Stomach (tissue), 8 donors: ENCODE measurements at regions not wholly inside any gene's neighbourhood (a gene's known extent, or its start where the extent isn't known, plus 50 kb on each side); places are given as distances from the start of the nearest gene placed in this dataset.

Experiments
- DNase-seq, 2 donors: peaks; one replicate each; pipeline versions ENCODE4 v3.0.0 to v3.0.0-alpha.2; 2013 to 2019
- H3K27ac ChIP-seq, 5 donors: fragments of 200-600 bp in 4 of 5; sonication (generic) in 4 of 5; one replicate each; pipeline ENCODE4 v1.5.1; 2013 to 2019; ENCODE audit warnings: mild to moderate bottlenecking in 1 of 5, moderate library complexity in 1 of 5
- H3K27me3 ChIP-seq, 3 donors: fragments of 200-600 bp; sonication (generic); one replicate each; pipeline ENCODE4 v1.5.1; 2017 to 2019; ENCODE audit warnings: mixed run types in 1 of 3
- H3K36me3 ChIP-seq, 4 donors: fragments of 200-600 bp; sonication (generic); 1 replicate in 3 of 4; 2 replicates in 1 of 4; pipeline ENCODE4 v1.5.1; 2016 to 2019
- H3K4me1 ChIP-seq, 4 donors: fragments of 200-600 bp; sonication (generic); one replicate each; pipeline ENCODE4 v1.5.1; 2016 to 2019
- H3K4me3 ChIP-seq, 4 donors: fragments of 200-600 bp; sonication (generic) in 3 of 4; one replicate each; pipeline ENCODE4 v1.5.1; 2016 to 2019; ENCODE audit warnings: mild to moderate bottlenecking in 1 of 4
- H3K9me3 ChIP-seq, 4 donors: fragments of 200-600 bp; sonication (generic); one replicate each; pipeline ENCODE4 v1.5.1; 2016 to 2019
- EP300 ChIP-seq: sonication (generic); formaldehyde crosslinking; IDR thresholded peaks from one replicate; pipeline ENCODE4 v1.6.1; 2017; ENCODE audit warnings: antibody characterized with exemption
- POLR2A ChIP-seq, 4 donors: fragments of 450-650 bp; IDR thresholded peaks; one replicate each; pipeline ENCODE4 v1.6.1; 2016; ENCODE audit warnings: antibody characterized with exemption in 4 of 4, control low read depth in 2 of 4, mild to moderate bottlenecking in 1 of 4, moderate library complexity in 1 of 4
- POLR2AphosphoS5 ChIP-seq, 3 donors: sonication (generic); formaldehyde crosslinking; IDR thresholded peaks; one replicate each; pipeline ENCODE4 v1.6.1; 2016; ENCODE audit warnings: antibody characterized with exemption in 3 of 3
- WGBS, 5 donors: extraction: QIAGEN DNeasy Blood & Tissue Kit in 3 of 5; methylation state at CpG; one replicate each; pipeline versions ENCODE4 v1.1.5 to v1.1.7; 2013 to 2018; 5-methylcytosine and 5-hydroxymethylcytosine counted together
- intact Hi-C: fragments of 100-400 bp; cut with DNase I; formaldehyde crosslinking; loops from one replicate; pipeline ENCODE4 v1.15.1; 2023; ENCODE audit warnings: low total_unique reads
- TF ChIP-seq, protein P1 (sequence below), 7 experiments: fragments of 450-650 bp in 4 of 7; fragments of 200-600 bp in 3 of 7; sonication (generic) in 3 of 7; IDR thresholded peaks; one replicate each; pipeline ENCODE4 v1.5.1; 2016 to 2019; ENCODE audit warnings: antibody characterized with exemption in 7 of 7, control low read depth in 2 of 7, mild to moderate bottlenecking in 1 of 7
- donor health status: healthy with polysubstance abuse.
- donor health status: Bipolar disorder and iron deficiency.
- donor health status: healthy.

DNA sequence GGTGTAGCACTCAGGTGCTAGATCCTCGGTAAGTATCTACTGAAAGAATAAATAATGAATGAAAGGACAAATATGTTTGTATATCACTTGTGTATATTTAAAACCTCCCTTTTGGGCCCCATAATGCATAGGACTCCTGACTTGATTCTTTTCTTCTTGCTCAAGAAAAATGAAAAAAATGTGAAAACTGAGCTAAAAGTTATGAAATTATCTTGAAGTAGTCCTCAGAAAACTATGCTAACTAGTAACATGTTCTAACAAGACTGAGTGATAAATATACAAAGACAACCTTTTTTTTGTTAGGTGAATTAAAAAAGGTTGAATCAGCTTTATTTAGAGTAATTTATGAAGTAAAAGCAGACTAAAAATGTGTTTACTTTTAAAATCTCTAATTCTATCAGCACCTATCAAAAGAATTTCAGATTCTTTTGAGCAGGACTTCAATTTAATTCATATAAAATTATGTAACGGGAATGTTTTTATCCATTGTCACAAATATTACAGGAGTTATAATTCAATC, 247.8 kb upstream of the JAG1 start:
- no peak for DNase-seq
- intact Hi-C loops = no loop called here
- H3K36me3 ChIP-seq = no peaks in the 10 kb centered on the region
- TF ChIP-seq EP300 = no peak
- no peak for TF ChIP-seq POLR2AphosphoS5 (IDR thresholded peaks at IDR 0.05)
- TF ChIP-seq, protein P1, sequence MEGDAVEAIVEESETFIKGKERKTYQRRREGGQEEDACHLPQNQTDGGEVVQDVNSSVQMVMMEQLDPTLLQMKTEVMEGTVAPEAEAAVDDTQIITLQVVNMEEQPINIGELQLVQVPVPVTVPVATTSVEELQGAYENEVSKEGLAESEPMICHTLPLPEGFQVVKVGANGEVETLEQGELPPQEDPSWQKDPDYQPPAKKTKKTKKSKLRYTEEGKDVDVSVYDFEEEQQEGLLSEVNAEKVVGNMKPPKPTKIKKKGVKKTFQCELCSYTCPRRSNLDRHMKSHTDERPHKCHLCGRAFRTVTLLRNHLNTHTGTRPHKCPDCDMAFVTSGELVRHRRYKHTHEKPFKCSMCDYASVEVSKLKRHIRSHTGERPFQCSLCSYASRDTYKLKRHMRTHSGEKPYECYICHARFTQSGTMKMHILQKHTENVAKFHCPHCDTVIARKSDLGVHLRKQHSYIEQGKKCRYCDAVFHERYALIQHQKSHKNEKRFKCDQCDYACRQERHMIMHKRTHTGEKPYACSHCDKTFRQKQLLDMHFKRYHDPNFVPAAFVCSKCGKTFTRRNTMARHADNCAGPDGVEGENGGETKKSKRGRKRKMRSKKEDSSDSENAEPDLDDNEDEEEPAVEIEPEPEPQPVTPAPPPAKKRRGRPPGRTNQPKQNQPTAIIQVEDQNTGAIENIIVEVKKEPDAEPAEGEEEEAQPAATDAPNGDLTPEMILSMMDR (IDR thresholded peaks at IDR 0.05) = no peak
- no peak for TF ChIP-seq POLR2A (IDR thresholded peaks at IDR 0.05)
- H3K27me3 ChIP-seq = no peaks in the 10 kb centered on the region
- H3K9me3 ChIP-seq = no peaks in the 10 kb centered on the region
- WGBS, 5 donors = 80 to 92% (median 88%) methylated on average over 2 of the region's 2 CpGs
- no peak overlapping the region for H3K27ac ChIP-seq
- H3K4me1 ChIP-seq = peaks cover 0 to 5% (median 0%) of the 10 kb centered on the region in 4 donors
- H3K4me3 ChIP-seq = no peak overlapping the region

DNA sequence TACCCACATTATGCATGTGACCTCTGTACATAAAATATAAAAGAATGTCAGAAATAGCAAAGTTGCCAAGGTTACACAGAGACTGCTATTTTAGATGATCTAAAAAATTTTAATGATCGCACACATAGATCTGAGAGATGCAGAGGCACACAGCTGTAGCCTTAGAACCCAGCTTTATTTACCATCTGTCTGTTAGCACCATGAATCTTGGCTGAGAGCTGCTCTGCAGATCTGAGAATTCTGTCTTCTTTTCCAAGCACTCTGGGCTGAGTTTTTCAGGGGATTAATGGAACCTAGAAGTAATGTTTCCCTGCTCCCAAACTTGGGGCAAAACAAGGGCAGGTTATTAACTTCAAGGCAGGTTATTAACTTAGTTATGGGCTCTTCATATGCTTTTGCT, 248.7 kb upstream of the JAG1 start:
- Histone ChIP-seq H3K27ac (peak overlapping the region in 1 of 5 donors; percentile 23), H3K36me3 (no peaks in the 10 kb centered on the region)
- intact Hi-C loops = no loop called here

DNA sequence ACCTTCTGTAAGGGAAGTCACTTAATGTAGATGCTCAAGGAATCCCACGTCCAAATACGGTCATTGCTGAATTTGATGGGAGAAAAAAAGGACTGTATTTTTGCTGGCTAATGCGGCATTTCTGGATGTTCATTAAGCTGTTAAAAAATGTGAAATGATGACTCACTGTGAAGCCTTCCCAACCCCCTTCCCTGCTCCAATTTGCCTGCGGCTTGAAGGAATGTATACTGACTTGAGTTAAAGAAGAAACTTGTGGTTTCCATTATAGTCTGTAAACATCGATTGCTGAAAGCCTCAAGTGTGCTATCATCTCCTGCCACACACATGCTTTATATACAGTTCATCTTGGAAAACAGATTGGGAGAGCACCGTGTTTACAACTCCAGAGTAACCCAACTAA, 249.1 kb upstream of the JAG1 start:
- Histone ChIP-seq H3K9me3 (no peaks in the 10 kb centered on the region), H3K36me3 (no peaks in the 10 kb centered on the region), H3K4me1 (peaks cover 0 to 5% (median 0%) of the 10 kb centered on the region in 4 donors), H3K27ac (peak overlapping the region in 2 of 5 donors; percentile 23 to 26), H3K27me3 (no peaks in the 10 kb centered on the region), H3K4me3 (no peak overlapping the region)
- peak in 1 of 2 donors; percentile 71 for DNase-seq
- WGBS, 5 donors = 56 to 63% (median 60%) methylated on average over 6 of the region's 6 CpGs
- intact Hi-C loops = no loop called here
- no peak for TF ChIP-seq POLR2AphosphoS5 (IDR thresholded peaks at IDR 0.05)

More for the DNA sequence above, 248.7 kb upstream of the JAG1 start:
- Histone ChIP-seq H3K4me1 (peaks cover 0 to 5% (median 0%) of the 10 kb centered on the region in 4 donors), H3K4me3 (no peak overlapping the region), H3K27me3 (no peaks in the 10 kb centered on the region), H3K9me3 (no peaks in the 10 kb centered on the region)
- WGBS, 5 donors = 61 to 85% (median 75%) methylated on average over 1 of the region's 1 CpG
- TF ChIP-seq, protein P1 (IDR thresholded peaks at IDR 0.05) = no peak
- TF ChIP-seq POLR2AphosphoS5 (IDR thresholded peaks at IDR 0.05) (no peak), POLR2A (IDR thresholded peaks at IDR 0.05) (no peak), EP300 (no peak)
- DNase-seq = peak in 1 of 2 donors; percentile 37

DNA sequence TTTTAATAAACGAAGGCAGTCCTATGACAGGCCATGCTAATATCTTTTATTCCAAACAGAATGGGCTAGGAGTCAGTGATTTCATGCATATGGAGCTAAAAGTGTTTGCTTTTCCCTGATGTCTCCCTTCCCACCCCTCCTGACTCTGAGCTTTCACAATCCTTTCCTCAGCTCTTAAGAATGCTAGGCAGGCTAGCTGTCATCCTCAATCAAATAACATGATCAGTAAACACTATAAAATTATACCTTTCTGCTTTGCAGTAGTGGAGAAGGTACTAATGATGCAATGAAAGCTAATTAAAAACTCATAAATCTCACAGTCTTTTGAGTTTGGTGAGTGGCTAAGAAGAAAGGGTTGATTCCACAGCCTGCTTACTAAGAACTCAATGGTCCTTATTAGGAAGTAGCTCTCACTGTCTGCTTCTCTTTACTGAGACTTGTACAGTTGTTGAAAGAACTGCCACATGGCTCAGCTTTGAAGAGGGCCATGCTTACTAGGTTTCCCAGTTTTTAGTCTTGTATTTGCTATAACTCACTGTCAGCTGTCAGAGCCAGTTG, 250.9 kb upstream of the JAG1 start:
- intact Hi-C loops = no loop called here
- H3K36me3 ChIP-seq = no peaks in the 10 kb centered on the region
- no peaks in the 10 kb centered on the region for H3K9me3 ChIP-seq
- H3K4me1 ChIP-seq = peaks cover 0 to 11% (median 0%) of the 10 kb centered on the region in 4 donors
- H3K4me3 ChIP-seq = no peak overlapping the region
- no peak for DNase-seq
- no peaks in the 10 kb centered on the region for H3K27me3 ChIP-seq
- TF ChIP-seq, protein P1 (IDR thresholded peaks at IDR 0.05) = no peak
- TF ChIP-seq EP300 (no peak), POLR2A (IDR thresholded peaks at IDR 0.05) (no peak), POLR2AphosphoS5 (IDR thresholded peaks at IDR 0.05) (no peak)
- WGBS, 5 donors = 58 to 77% (median 65%) methylated on average over 1 of the region's 1 CpG
- no peak overlapping the region for H3K27ac ChIP-seq

DNA sequence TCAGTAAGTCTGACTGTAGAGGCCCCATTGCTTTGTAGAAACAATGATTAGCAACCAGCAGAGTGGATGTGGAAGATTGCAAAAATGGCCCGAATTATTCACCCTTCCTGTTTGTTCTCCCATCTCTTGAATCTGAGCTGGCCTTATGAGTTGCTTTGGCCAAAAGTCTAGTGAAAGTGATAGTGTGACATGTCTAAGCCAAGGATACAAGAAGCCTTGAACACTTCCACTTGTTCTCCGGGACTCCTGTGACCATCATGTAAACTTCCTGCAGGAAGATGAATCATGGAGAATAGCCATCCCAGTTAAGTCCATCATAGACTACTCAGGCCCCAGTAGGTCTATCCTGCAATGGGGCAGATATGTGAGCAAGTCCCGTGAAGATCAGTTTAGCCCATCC, 252.0 kb upstream of the JAG1 start:
- TF ChIP-seq POLR2A (IDR thresholded peaks at IDR 0.05) (no peak), EP300 (no peak), POLR2AphosphoS5 (IDR thresholded peaks at IDR 0.05) (no peak)
- TF ChIP-seq, protein P1 (IDR thresholded peaks at IDR 0.05) = no peak
- H3K9me3 ChIP-seq = no peaks in the 10 kb centered on the region
- H3K36me3 ChIP-seq = no peaks in the 10 kb centered on the region
- no peaks in the 10 kb centered on the region for H3K27me3 ChIP-seq
- H3K4me3 ChIP-seq = no peak overlapping the region
- WGBS, 5 donors = 56 to 69% (median 60%) methylated on average over 3 of the region's 3 CpGs
- DNase-seq = no peak
- H3K4me1 ChIP-seq = peaks cover 0 to 11% (median 0%) of the 10 kb centered on the region in 4 donors
- no peak overlapping the region for H3K27ac ChIP-seq
- intact Hi-C loops = no loop called here
